ENCODE measurements at regions not wholly inside any gene's neighbourhood (a gene's known extent, or its start where the extent isn't known, plus 50 kb on each side); places are given as distances from the start of the nearest gene placed in this dataset.

DNA sequence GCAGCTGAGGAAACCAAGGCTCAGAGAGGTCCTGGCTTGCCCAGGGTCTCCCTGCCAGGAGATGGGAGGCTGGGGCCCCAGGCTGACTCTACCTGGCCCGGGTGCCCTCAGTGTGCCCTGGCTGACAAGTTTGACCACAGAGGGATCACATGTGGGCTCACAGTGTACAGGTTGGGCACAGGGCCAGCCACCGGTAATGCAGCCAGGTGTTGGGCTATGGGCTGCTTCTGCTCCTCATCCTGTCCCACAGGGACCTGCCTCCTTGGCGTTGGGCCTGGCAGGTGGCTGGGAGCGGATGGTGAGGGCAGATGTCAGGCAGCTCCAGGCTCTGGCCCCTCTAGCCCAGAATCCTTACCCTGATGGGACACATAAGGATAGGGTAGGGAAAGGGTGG is 250.5 kb downstream of the LOXHD1 start:
- TF ChIP-seq SIN3A (IDR thresholded peaks at IDR 0.05; ENCODE audit: borderline replicate concordance, insufficient read depth, low read length): no peak
- no peak for TF ChIP-seq POLR2AphosphoS5 (IDR thresholded peaks at IDR 0.05; ENCODE audit: low read depth, low read length)

All from PFSK-1 (cell line).